H1 (cell line): ENCODE measurements at regions not wholly inside any gene's neighbourhood (a gene's known extent, or its start where the extent isn't known, plus 50 kb on each side); places are given as distances from the start of the nearest gene placed in this dataset.

Source experiments
- BRCA1 ChIP-seq: IDR thresholded peaks from 2 replicates; pipeline ENCODE4 v1.6.1; 2012; ENCODE audit warnings: low read depth, low read length, improper control_type of control experiment
- CTCF ChIP-seq, 3 experiments: IDR thresholded peaks; 1 replicate in 2 of 3; 2 replicates in 1 of 3; pipeline versions ENCODE4 v1.5.1 to v1.6.1; 2011; ENCODE audit warnings: low read length in 3 of 3, mild to moderate bottlenecking in 3 of 3, inconsistent platforms in 2 of 3, low read depth in 1 of 3, moderate library complexity in 1 of 3; ENCODE audit not compliant: insufficient read depth in 1 of 3; ENCODE audit errors: control extremely low read depth in 1 of 3
- PHF8 ChIP-seq: fragments of 200-600 bp; sonication (generic); conservative IDR thresholded peaks from 2 replicates; pipeline ENCODE4 v1.7.1; 2012; ENCODE audit warnings: low read depth, mild to moderate bottlenecking, inconsistent platforms, low read length, moderate library complexity
- POLR2A ChIP-seq, 2 experiments: IDR thresholded peaks; 1 replicate in 1 of 2; 2 replicates in 1 of 2; pipeline ENCODE4 v1.6.1; 2011; ENCODE audit warnings: low read depth in 2 of 2, low read length in 2 of 2, mild to moderate bottlenecking in 2 of 2; ENCODE audit errors: control extremely low read depth in 1 of 2
- POU5F1 ChIP-seq: IDR thresholded peaks from 2 replicates; pipeline ENCODE4 v1.6.1; 2011; ENCODE audit warnings: low read depth, mild to moderate bottlenecking, low read length, moderate library complexity
- RBBP5 ChIP-seq: IDR thresholded peaks from 2 replicates; pipeline ENCODE4 v1.7.1; 2012; ENCODE audit warnings: low read depth, mild to moderate bottlenecking, inconsistent platforms, low read length, moderate library complexity, borderline replicate concordance
- TAF1 ChIP-seq: IDR thresholded peaks from 2 replicates; pipeline ENCODE4 v1.6.1; 2011; ENCODE audit warnings: mild to moderate bottlenecking, low read depth, low read length
- TEAD4 ChIP-seq: IDR thresholded peaks from 2 replicates; pipeline ENCODE4 v1.6.1; 2012; ENCODE audit warnings: low read depth, low read length, inconsistent platforms, mixed read lengths

- no peak for TF ChIP-seq PHF8
- no peak for TF ChIP-seq CTCF (IDR thresholded peaks at IDR 0.05; ENCODE audit: control extremely low read depth in 1 of 3, insufficient read depth in 1 of 3, low read depth in 1 of 3, low read length in 3 of 3)
- TF ChIP-seq TAF1: no peak
- TF ChIP-seq RBBP5: no peak
- TF ChIP-seq POU5F1: no peak
- TF ChIP-seq POLR2A (IDR thresholded peaks at IDR 0.05; ENCODE audit: control extremely low read depth in 1 of 2, low read depth in 2 of 2, low read length in 2 of 2): no peak
- TF ChIP-seq BRCA1: no peak
- TF ChIP-seq TEAD4: no peak
Observed at GRCh38 chr12:91884230-91884629, 261.4 kb downstream of the BTG1 start.
